ENCODE measurements at regions not wholly inside any gene's neighbourhood (a gene's known extent, or its start where the extent isn't known, plus 50 kb on each side); places are given as distances from the start of the nearest gene placed in this dataset.

- TF ChIP-seq CTCF (IDR thresholded peaks at IDR 0.05; ENCODE audit: insufficient read depth, low read length) (no peak), POLR2AphosphoS5 (IDR thresholded peaks at IDR 0.05; ENCODE audit: low read depth) (0 out of 2 replicates have a peak, but pooled peaks have one; percentile 26), GABPA (IDR thresholded peaks at IDR 0.05; ENCODE audit: low read depth) (no peak), REST (IDR thresholded peaks at IDR 0.05; ENCODE audit: insufficient replicate concordance, low read depth) (no peak), SPI1 (IDR thresholded peaks at IDR 0.05; ENCODE audit: borderline replicate concordance, low read depth) (peak; percentile 42; the same call in 1 of the 2 replicates)
Measured at GRCh38 chr1:234960722-234961455, 167.7 kb downstream of the TOMM20 start.

Data from HL-60 (cell line).